Mesenchymal stem cell (in vitro differentiated cells and primary cell): ENCODE measurements at regions not wholly inside any gene's neighbourhood (a gene's known extent, or its start where the extent isn't known, plus 50 kb on each side); places are given as distances from the start of the nearest gene placed in this dataset.
A peak's percentile ranks its signal among the peaks of the same experiment; 100 is the strongest.

Experiments
- DNase-seq: peaks from one replicate; pipeline ENCODE4 v3.0.0-alpha.2; 2013
- H2AFZ ChIP-seq: one replicate; pipeline ENCODE4 v1.6.1; 2013; ENCODE audit warnings: low read depth, mild to moderate bottlenecking, control low read depth, inconsistent platforms, low read length, moderate library complexity
- H2AK5ac ChIP-seq: 2 replicates; pipeline ENCODE4 v1.6.1; 2013; ENCODE audit warnings: low read length, moderate library complexity, mild to moderate bottlenecking, inconsistent platforms; ENCODE audit not compliant: severe bottlenecking
- H2BK120ac ChIP-seq: one replicate; pipeline ENCODE4 v1.6.1; 2013; ENCODE audit warnings: low read depth, mild to moderate bottlenecking, inconsistent platforms, low read length, moderate library complexity
- H2BK12ac ChIP-seq, 2 experiments: one replicate each; pipeline ENCODE4 v1.6.1; 2013; ENCODE audit warnings: inconsistent platforms in 2 of 2, low read length in 2 of 2, mild to moderate bottlenecking in 2 of 2, moderate library complexity in 2 of 2, control low read depth in 1 of 2
- H2BK15ac ChIP-seq: one replicate; pipeline ENCODE4 v1.6.1; 2013; ENCODE audit warnings: mild to moderate bottlenecking, low read depth, inconsistent platforms; ENCODE audit not compliant: poor library complexity, severe bottlenecking
- H2BK5ac ChIP-seq: 2 replicates; pipeline ENCODE4 v1.6.1; 2013; ENCODE audit warnings: low read depth, mild to moderate bottlenecking, low read length, control low read depth, inconsistent platforms; ENCODE audit not compliant: poor library complexity, severe bottlenecking
- H3K14ac ChIP-seq, 2 experiments: one replicate each; pipeline ENCODE4 v1.6.1; 2013; ENCODE audit warnings: inconsistent platforms in 2 of 2, low read length in 2 of 2, control low read depth in 1 of 2, mild to moderate bottlenecking in 1 of 2, moderate library complexity in 1 of 2
- H3K18ac ChIP-seq, 2 experiments: one replicate each; pipeline ENCODE4 v1.6.1; 2013; ENCODE audit warnings: inconsistent platforms in 2 of 2, low read length in 2 of 2, control low read depth in 1 of 2, low read depth in 1 of 2, mild to moderate bottlenecking in 1 of 2
- H3K23ac ChIP-seq, 2 experiments: one replicate each; pipeline ENCODE4 v1.6.1; 2013; ENCODE audit warnings: inconsistent platforms in 2 of 2, low read length in 2 of 2, mild to moderate bottlenecking in 2 of 2, moderate library complexity in 2 of 2, control low read depth in 1 of 2
- H3K27ac ChIP-seq: 2 replicates; pipeline ENCODE4 v1.5.1; 2013; ENCODE audit warnings: mild to moderate bottlenecking, moderate library complexity, low read length, control low read depth, inconsistent platforms; ENCODE audit not compliant: poor library complexity, severe bottlenecking
- H3K27me3 ChIP-seq, 2 experiments: 2 replicates each; pipeline versions ENCODE4 v1.6.1 to v1.7.0; 2013; ENCODE audit warnings: low read length in 2 of 2, mild to moderate bottlenecking in 2 of 2, moderate library complexity in 2 of 2, control low read depth in 1 of 2, inconsistent platforms in 1 of 2; ENCODE audit not compliant: control insufficient read depth in 1 of 2, insufficient read depth in 1 of 2
- H3K36me3 ChIP-seq, 2 experiments: 2 replicates each; pipeline versions ENCODE4 v1.6.1 to v1.7.0; 2013; ENCODE audit warnings: low read length in 2 of 2, control low read depth in 1 of 2, inconsistent platforms in 1 of 2, low read depth in 1 of 2, mild to moderate bottlenecking in 1 of 2; ENCODE audit not compliant: insufficient read depth in 2 of 2, control insufficient read depth in 1 of 2
- H3K4ac ChIP-seq, 2 experiments: one replicate each; pipeline ENCODE4 v1.6.1; 2013; ENCODE audit warnings: inconsistent platforms in 2 of 2, low read length in 2 of 2, mild to moderate bottlenecking in 2 of 2, moderate library complexity in 2 of 2, control low read depth in 1 of 2, low read depth in 1 of 2
- H3K4me1 ChIP-seq: 2 replicates; pipeline ENCODE4 v1.6.1; 2013; ENCODE audit warnings: low read depth, low read length, control low read depth; ENCODE audit not compliant: control insufficient read depth, insufficient read depth
- H3K4me2 ChIP-seq: 2 replicates; pipeline ENCODE4 v1.6.1; 2013; ENCODE audit warnings: low read length, mild to moderate bottlenecking, inconsistent platforms; ENCODE audit not compliant: poor library complexity, severe bottlenecking
- H3K4me3 ChIP-seq, 2 experiments: 2 replicates each; pipeline versions ENCODE4 v1.5.1 to v1.7.0; 2013; ENCODE audit warnings: low read length in 2 of 2, mild to moderate bottlenecking in 2 of 2, control low read depth in 1 of 2, low read depth in 1 of 2; ENCODE audit not compliant: insufficient read depth in 1 of 2
- H3K79me1 ChIP-seq: replicated peaks from 2 replicates; pipeline ENCODE4 v1.6.1; 2013; ENCODE audit warnings: mild to moderate bottlenecking, control low read depth, low read length, inconsistent platforms; ENCODE audit not compliant: poor library complexity, severe bottlenecking
- H3K9ac ChIP-seq: 2 replicates; pipeline ENCODE4 v1.7.0; 2013; ENCODE audit warnings: mild to moderate bottlenecking, low read length, moderate library complexity
- H3K9me3 ChIP-seq: 2 replicates; pipeline ENCODE4 v1.7.0; 2013; ENCODE audit warnings: mild to moderate bottlenecking, low read length; ENCODE audit not compliant: control insufficient read depth
- H4K8ac ChIP-seq: one replicate; pipeline ENCODE4 v1.6.1; 2013; ENCODE audit warnings: inconsistent platforms, mild to moderate bottlenecking, low read length, moderate library complexity
- H4K91ac ChIP-seq: one replicate; pipeline ENCODE4 v1.6.1; 2013; ENCODE audit warnings: mild to moderate bottlenecking, low read length, inconsistent platforms
- WGBS: methylation state at CpG from one replicate; pipeline ENCODE4 v1.1.7; 2013; ENCODE audit warnings: mixed read lengths; 5-methylcytosine and 5-hydroxymethylcytosine counted together

DNA sequence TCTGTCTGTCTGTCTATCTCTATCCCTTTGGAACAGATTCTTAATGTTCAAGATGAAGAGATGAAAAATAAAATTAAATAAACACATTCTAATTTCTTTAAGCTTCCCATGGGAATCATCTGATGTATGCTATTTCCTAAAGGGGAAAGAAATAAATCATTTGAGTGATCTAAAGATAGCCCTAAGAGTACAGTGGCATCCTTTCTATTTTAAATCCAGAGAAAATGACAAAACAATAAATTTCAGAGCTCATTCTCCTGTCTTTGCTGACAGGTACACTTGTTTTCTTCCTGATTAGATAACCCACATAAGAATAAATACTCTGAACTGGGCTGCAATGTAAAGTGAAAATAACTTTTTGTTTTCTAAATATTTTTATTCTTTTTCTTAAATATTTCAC, 550.4 kb downstream of the JRKL start:
- no peak overlapping the region for H3K9ac ChIP-seq
- H2BK15ac ChIP-seq, result no peak overlapping the region
- no peak overlapping the region for H2BK120ac ChIP-seq
- no peak for DNase-seq
- no peak overlapping the region for H2AFZ ChIP-seq
- H3K4me3 ChIP-seq, result no peak overlapping the region
- H3K79me1 ChIP-seq, result no peaks in the 10 kb centered on the region
- H3K4ac ChIP-seq, result no peak overlapping the region
- no peak overlapping the region for H3K23ac ChIP-seq
- no peak overlapping the region for H3K18ac ChIP-seq
- no peak overlapping the region for H2AK5ac ChIP-seq
- no peak overlapping the region for H3K4me2 ChIP-seq
- no peaks in the 10 kb centered on the region for H3K4me1 ChIP-seq
- no peak overlapping the region for H4K91ac ChIP-seq
- H3K14ac ChIP-seq, result no peak overlapping the region
- H2BK5ac ChIP-seq, result no peak overlapping the region
- no peak overlapping the region for H3K27ac ChIP-seq
- no peaks in the 10 kb centered on the region for H3K9me3 ChIP-seq
- no peak overlapping the region for H2BK12ac ChIP-seq
- no peak overlapping the region for H4K8ac ChIP-seq
- H3K36me3 ChIP-seq, result no peaks in the 10 kb centered on the region
- no peaks in the 10 kb centered on the region for H3K27me3 ChIP-seq

DNA sequence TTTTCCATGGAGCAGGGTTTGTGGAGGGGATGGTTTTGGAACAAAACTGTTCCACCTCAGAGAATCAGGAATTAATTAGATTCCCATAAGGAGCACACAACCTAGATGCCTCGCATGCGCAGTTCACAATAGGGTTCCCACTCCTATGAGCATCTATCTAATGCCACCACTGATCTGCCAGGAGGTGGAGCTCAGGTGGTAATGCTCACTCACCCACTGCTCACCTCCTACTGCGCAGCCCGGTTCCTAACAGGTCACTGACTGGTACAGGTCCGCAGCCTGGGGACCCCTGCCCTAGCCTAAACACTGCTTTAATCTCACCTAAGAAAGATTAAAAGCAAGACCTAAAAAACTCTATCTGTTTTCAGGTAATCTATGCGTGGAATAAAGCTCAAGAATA, 553.0 kb downstream of the JRKL start:
- peak overlapping the region in 1 of 2 experiments; percentile 48 for H3K14ac ChIP-seq
- H2BK15ac ChIP-seq, result no peak overlapping the region
- no peak overlapping the region for H3K23ac ChIP-seq
- no peak overlapping the region for H3K4me2 ChIP-seq
- DNase-seq, result no peak
- no peak overlapping the region for H4K91ac ChIP-seq
- no peaks in the 10 kb centered on the region for H3K9me3 ChIP-seq
- H3K4me3 ChIP-seq, result no peak overlapping the region
- no peak overlapping the region for H3K9ac ChIP-seq
- no peaks in the 10 kb centered on the region for H3K4me1 ChIP-seq
- no peaks in the 10 kb centered on the region for H3K36me3 ChIP-seq
- H3K18ac ChIP-seq, result no peak overlapping the region
- no peak overlapping the region for H2AFZ ChIP-seq
- H2AK5ac ChIP-seq, result no peak overlapping the region
- WGBS, result 95% methylated on average over 5 of the region's 6 CpGs
- H2BK12ac ChIP-seq, result no peak overlapping the region
- no peak overlapping the region for H4K8ac ChIP-seq
- H2BK120ac ChIP-seq, result no peak overlapping the region
- no peaks in the 10 kb centered on the region for H3K27me3 ChIP-seq
- H3K4ac ChIP-seq, result no peak overlapping the region
- no peak overlapping the region for H3K27ac ChIP-seq
- no peaks in the 10 kb centered on the region for H3K79me1 ChIP-seq
- H2BK5ac ChIP-seq, result no peak overlapping the region

- Histone ChIP-seq H2BK12ac (no peak overlapping the region), H2BK120ac (no peak overlapping the region), H3K4ac (no peak overlapping the region), H4K8ac (no peak overlapping the region), H3K4me3 (no peak overlapping the region), H3K27ac (no peak overlapping the region), H2BK5ac (no peak overlapping the region), H3K79me1 (no peaks in the 10 kb centered on the region), H3K18ac (no peak overlapping the region), H2AK5ac (no peak overlapping the region), H3K36me3 (no peaks in the 10 kb centered on the region), H2AFZ (no peak overlapping the region), H4K91ac (no peak overlapping the region), H3K9me3 (no peaks in the 10 kb centered on the region), H2BK15ac (no peak overlapping the region), H3K23ac (no peak overlapping the region), H3K4me2 (no peak overlapping the region), H3K14ac (no peak overlapping the region), H3K9ac (no peak overlapping the region), H3K27me3 (no peaks in the 10 kb centered on the region), H3K4me1 (no peaks in the 10 kb centered on the region)
- no CpG with 5 or more reads among the region's 1 CpG for WGBS
- DNase-seq, result no peak
Observed at GRCh38 chr11:96943970-96944369, 554.2 kb downstream of the JRKL start.

DNA sequence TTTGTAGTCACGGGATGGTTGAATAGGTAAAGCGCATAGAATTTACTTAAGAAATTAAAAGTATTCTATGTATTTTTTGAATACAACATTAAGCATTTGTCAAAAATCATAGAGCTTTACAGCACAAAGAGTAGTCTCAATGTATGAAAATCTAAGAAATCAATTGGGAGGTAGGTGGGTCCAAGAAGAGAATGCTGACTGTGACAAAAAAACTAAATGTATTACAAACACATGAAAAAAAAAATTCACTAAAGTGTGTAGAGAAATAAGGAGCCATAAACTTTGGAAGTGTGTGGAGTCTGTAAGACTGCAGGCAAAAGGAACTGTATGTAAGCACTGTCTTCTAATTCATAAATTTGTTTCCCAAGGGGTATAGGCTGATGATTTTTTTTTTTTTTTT, 558.3 kb downstream of the JRKL start:
- Histone ChIP-seq H3K9me3 (no peaks in the 10 kb centered on the region), H2BK5ac (no peak overlapping the region), H3K36me3 (no peaks in the 10 kb centered on the region), H2BK15ac (no peak overlapping the region), H3K4me1 (no peaks in the 10 kb centered on the region), H3K9ac (no peak overlapping the region), H3K4ac (no peak overlapping the region), H3K79me1 (no peaks in the 10 kb centered on the region), H2AFZ (no peak overlapping the region), H3K27ac (no peak overlapping the region), H3K14ac (no peak overlapping the region), H3K23ac (no peak overlapping the region), H3K27me3 (no peaks in the 10 kb centered on the region), H4K8ac (no peak overlapping the region), H3K4me3 (no peak overlapping the region), H2BK120ac (no peak overlapping the region), H2AK5ac (no peak overlapping the region), H3K4me2 (no peak overlapping the region), H2BK12ac (no peak overlapping the region), H4K91ac (no peak overlapping the region), H3K18ac (no peak overlapping the region)
- DNase-seq, result no peak
- WGBS, result no CpG with 5 or more reads among the region's 2 CpGs
